IPS-20b (cell line): ENCODE measurements at regions not wholly inside any gene's neighbourhood (a gene's known extent, or its start where the extent isn't known, plus 50 kb on each side); places are given as distances from the start of the nearest gene placed in this dataset.

Experiments used
- H3K27ac ChIP-seq: one replicate; pipeline ENCODE4 v1.5.1; 2013; ENCODE audit warnings: low read length
- H3K27me3 ChIP-seq: 2 replicates; pipeline ENCODE4 v1.6.1; 2013; ENCODE audit warnings: mild to moderate bottlenecking, low read length, inconsistent platforms; ENCODE audit not compliant: insufficient read depth
- H3K36me3 ChIP-seq: 2 replicates; pipeline ENCODE4 v1.6.1; 2013; ENCODE audit warnings: low read depth, mild to moderate bottlenecking, inconsistent platforms, low read length, moderate library complexity; ENCODE audit not compliant: insufficient read depth
- H3K4me1 ChIP-seq: 2 replicates; pipeline ENCODE4 v1.6.1; 2013; ENCODE audit warnings: mild to moderate bottlenecking, control low read depth, inconsistent platforms, low read length, moderate library complexity; ENCODE audit not compliant: insufficient read depth
- H3K4me3 ChIP-seq: 2 replicates; pipeline ENCODE4 v1.5.1; 2013; ENCODE audit warnings: mild to moderate bottlenecking, low read length, inconsistent platforms
- H3K9ac ChIP-seq: 2 replicates; pipeline ENCODE4 v1.6.1; 2013; ENCODE audit warnings: low read depth, mild to moderate bottlenecking, inconsistent platforms, low read length, moderate library complexity
- H3K9me3 ChIP-seq: 2 replicates; pipeline ENCODE4 v1.6.1; 2013; ENCODE audit warnings: mild to moderate bottlenecking, low read depth, low read length, inconsistent platforms; ENCODE audit not compliant: insufficient read depth

- Histone ChIP-seq H3K9me3 (no peaks in the 10 kb centered on the region), H3K4me1 (peaks cover 12% of the 10 kb centered on the region; the same call in 1 of the 2 replicates), H3K36me3 (no peaks in the 10 kb centered on the region), H3K27me3 (no peaks in the 10 kb centered on the region), H3K4me3 (no peak overlapping the region), H3K9ac (no peak overlapping the region), H3K27ac (no peak overlapping the region)
These were observed 244.2 kb downstream of the PIK3R1 start for GRCh38 chr5:68459810-68460139.

- H3K4me3 ChIP-seq, result no peak overlapping the region
- H3K9me3 ChIP-seq, result no peaks in the 10 kb centered on the region
- no peak overlapping the region for H3K27ac ChIP-seq
- no peak overlapping the region for H3K9ac ChIP-seq
- no peaks in the 10 kb centered on the region for H3K27me3 ChIP-seq
- peaks cover 12% of the 10 kb centered on the region; the same call in 1 of the 2 replicates for H3K4me1 ChIP-seq
- H3K36me3 ChIP-seq, result no peaks in the 10 kb centered on the region
These were observed 244.7 kb downstream of the PIK3R1 start for GRCh38 chr5:68460147-68460798.

- Histone ChIP-seq H3K27me3 (no peaks in the 10 kb centered on the region), H3K9ac (no peak overlapping the region), H3K4me1 (peaks cover 8% of the 10 kb centered on the region; the same call in 1 of the 2 replicates), H3K9me3 (no peaks in the 10 kb centered on the region), H3K4me3 (no peak overlapping the region), H3K36me3 (no peaks in the 10 kb centered on the region), H3K27ac (no peak overlapping the region)
These were observed 248.1 kb downstream of the PIK3R1 start for GRCh38 chr5:68463606-68464005.

GRCh38 chr5:68464424-68464823 is 248.9 kb downstream of the PIK3R1 start:
- Histone ChIP-seq H3K9ac (no peak overlapping the region), H3K36me3 (no peaks in the 10 kb centered on the region), H3K27ac (no peak overlapping the region), H3K27me3 (no peaks in the 10 kb centered on the region), H3K9me3 (no peaks in the 10 kb centered on the region), H3K4me3 (no peak overlapping the region), H3K4me1 (peaks cover 8% of the 10 kb centered on the region; the same call in 1 of the 2 replicates)

- no peaks in the 10 kb centered on the region for H3K36me3 ChIP-seq
- H3K9ac ChIP-seq, result no peak overlapping the region
- H3K4me1 ChIP-seq, result peaks cover 8% of the 10 kb centered on the region; the same call in 1 of the 2 replicates
- no peak overlapping the region for H3K4me3 ChIP-seq
- no peaks in the 10 kb centered on the region for H3K9me3 ChIP-seq
- no peaks in the 10 kb centered on the region for H3K27me3 ChIP-seq
- H3K27ac ChIP-seq, result no peak overlapping the region
These were observed 249.6 kb downstream of the PIK3R1 start for GRCh38 chr5:68465133-68465532.

GRCh38 chr5:68465934-68466551 is 250.5 kb downstream of the PIK3R1 start:
- Histone ChIP-seq H3K4me3 (no peak overlapping the region), H3K27ac (no peak overlapping the region)

GRCh38 chr5:68467208-68467607 is 251.7 kb downstream of the PIK3R1 start:
- no peaks in the 10 kb centered on the region for H3K9me3 ChIP-seq
- H3K4me3 ChIP-seq, result no peak overlapping the region
- H3K9ac ChIP-seq, result no peak overlapping the region
- H3K36me3 ChIP-seq, result no peaks in the 10 kb centered on the region
- H3K27ac ChIP-seq, result no peak overlapping the region
- no peaks in the 10 kb centered on the region for H3K27me3 ChIP-seq
- 0 out of 2 replicates have a peak, but pooled peaks cover 2% of the 10 kb centered on the region for H3K4me1 ChIP-seq

More at GRCh38 chr5:68465934-68466551, 250.5 kb downstream of the PIK3R1 start:
- no peaks in the 10 kb centered on the region for H3K9me3 ChIP-seq
- H3K36me3 ChIP-seq, result no peaks in the 10 kb centered on the region
- no peak overlapping the region for H3K9ac ChIP-seq
- 0 out of 2 replicates have a peak, but pooled peaks cover 2% of the 10 kb centered on the region for H3K4me1 ChIP-seq
- H3K27me3 ChIP-seq, result no peaks in the 10 kb centered on the region

GRCh38 chr5:68467794-68468193 is 252.2 kb downstream of the PIK3R1 start:
- no peak overlapping the region for H3K27ac ChIP-seq
- H3K36me3 ChIP-seq, result no peaks in the 10 kb centered on the region
- H3K9me3 ChIP-seq, result no peaks in the 10 kb centered on the region
- H3K9ac ChIP-seq, result no peak overlapping the region
- H3K27me3 ChIP-seq, result no peaks in the 10 kb centered on the region
- H3K4me1 ChIP-seq, result 0 out of 2 replicates have a peak, but pooled peaks cover 2% of the 10 kb centered on the region
- H3K4me3 ChIP-seq, result no peak overlapping the region

GRCh38 chr5:68468322-68468721 is 252.8 kb downstream of the PIK3R1 start:
- H3K4me3 ChIP-seq, result no peak overlapping the region
- no peaks in the 10 kb centered on the region for H3K36me3 ChIP-seq
- no peak overlapping the region for H3K27ac ChIP-seq
- H3K9me3 ChIP-seq, result no peaks in the 10 kb centered on the region
- no peaks in the 10 kb centered on the region for H3K27me3 ChIP-seq
- no peak overlapping the region for H3K9ac ChIP-seq
- 0 out of 2 replicates have a peak, but pooled peaks cover 2% of the 10 kb centered on the region for H3K4me1 ChIP-seq

- Histone ChIP-seq H3K27me3 (no peaks in the 10 kb centered on the region), H3K4me3 (no peak overlapping the region), H3K4me1 (no peaks in the 10 kb centered on the region), H3K9ac (no peak overlapping the region), H3K27ac (no peak overlapping the region), H3K9me3 (no peaks in the 10 kb centered on the region), H3K36me3 (no peaks in the 10 kb centered on the region)
These were observed 260.0 kb downstream of the PIK3R1 start for GRCh38 chr5:68475476-68475983.

GRCh38 chr5:68476854-68477253 is 261.3 kb downstream of the PIK3R1 start:
- no peaks in the 10 kb centered on the region for H3K36me3 ChIP-seq
- H3K27me3 ChIP-seq, result no peaks in the 10 kb centered on the region
- H3K4me3 ChIP-seq, result no peak overlapping the region
- no peak overlapping the region for H3K27ac ChIP-seq
- no peaks in the 10 kb centered on the region for H3K4me1 ChIP-seq
- H3K9ac ChIP-seq, result no peak overlapping the region
- H3K9me3 ChIP-seq, result no peaks in the 10 kb centered on the region
